HCT116 (cell line): ENCODE measurements at regions not wholly inside any gene's neighbourhood (a gene's known extent, or its start where the extent isn't known, plus 50 kb on each side); places are given as distances from the start of the nearest gene placed in this dataset.

ENCODE experiments used
- ATAC-seq: fragments of 200-7000 bp; cut with Tn5 transposase; 2 replicates; pipeline ENCODE4 v1.9.1; 2020; ENCODE audit warnings: mild to moderate bottlenecking, moderate library complexity
- BruUV-seq: library from RNA; stranded (reverse); fragments of 400-500 nt; replicated peaks from 2 replicates; lab custom pipeline; 2021; lab: Mats Ljungman, UMichigan
- CTCF ChIA-PET: fragments of 300-600 bp; sonication (Branson Sonifier 250); formaldehyde crosslinking; loops from one replicate; lab custom pipeline; 2021; ENCODE audit warnings: antibody characterized with exemption; lab: Charles Lee
- POLR2A ChIA-PET: fragments of 300-600, 350-600 bp; sonication (Branson Sonifier 250); formaldehyde crosslinking; loops from one replicate; lab custom pipeline; 2021; ENCODE audit warnings: antibody characterized with exemption; lab: Charles Lee
- RAD21 ChIA-PET, 2 experiments: fragments of 300-600 bp; sonication (Branson Sonifier 250); formaldehyde crosslinking; loops; one replicate each; lab custom pipeline; 2023; ENCODE audit warnings: low total read pairs in 2 of 2; ENCODE audit not compliant: uncharacterized antibody in 2 of 2, unreplicated experiment in 2 of 2, low non-redundant PET in 1 of 2; lab: Charles Lee
- DNase-seq: peaks from one replicate; pipeline ENCODE4 v3.0.0-alpha.2; 2010; ENCODE audit warnings: low read depth, low spot score
- H2AFZ ChIP-seq: fragments of 200-600 bp; shearing (Covaris generic), sonication (generic); 2 replicates; pipeline ENCODE4 v1.6.1; 2017; ENCODE audit warnings: low read depth, mixed run types, mixed read lengths, antibody characterized with exemption, low read length; ENCODE audit not compliant: poor library complexity, severe bottlenecking
- H3K27ac ChIP-seq: 2 replicates; pipeline ENCODE4 v1.5.1; 2012; ENCODE audit warnings: low read depth, low read length
- H3K27me3 ChIP-seq: fragments of 200-600 bp; sonication (generic); 2 replicates; pipeline ENCODE4 v1.6.1; 2016; ENCODE audit warnings: mixed run types, low read length, mixed read lengths; ENCODE audit not compliant: insufficient read depth
- H3K36me3 ChIP-seq, 2 experiments: fragments of 200-500 bp in 1 of 2; fragments of 200-600 bp in 1 of 2; sonication (Bioruptor generic) in 1 of 2; sonication (generic) in 1 of 2; 2 replicates each; pipeline versions ENCODE4 v1.5.1 to v1.6.1; 2014 to 2016; ENCODE audit warnings: low read length in 2 of 2, inconsistent platforms in 1 of 2, mixed read lengths in 1 of 2, mixed run types in 1 of 2; ENCODE audit not compliant: insufficient read depth in 2 of 2, control insufficient read depth in 1 of 2
- H3K4me1 ChIP-seq, 2 experiments: fragments of 200-600 bp in 1 of 2; sonication (generic) in 1 of 2; 2 replicates each; pipeline versions ENCODE4 v1.5.1 to v1.6.1; 2012 to 2017; ENCODE audit warnings: low read length in 2 of 2, inconsistent platforms in 1 of 2, mild to moderate bottlenecking in 1 of 2, mixed read lengths in 1 of 2, mixed run types in 1 of 2, moderate library complexity in 1 of 2; ENCODE audit not compliant: insufficient read depth in 2 of 2, control insufficient read depth in 1 of 2
- H3K4me2 ChIP-seq: fragments of 200-600 bp; sonication (generic); 2 replicates; pipeline ENCODE4 v1.6.1; 2017; ENCODE audit warnings: mixed run types, low read length, mixed read lengths
- H3K4me3 ChIP-seq, 2 experiments: fragments of 200-600 bp in 1 of 2; sonication (generic) in 1 of 2; replicated peaks in 1 of 2; 2 replicates each; pipeline ENCODE4 v1.5.1; 2011 to 2016; ENCODE audit warnings: low read length in 2 of 2, control low read depth in 1 of 2, low read depth in 1 of 2, mild to moderate bottlenecking in 1 of 2, mixed read lengths in 1 of 2, mixed run types in 1 of 2
- H3K79me2 ChIP-seq: fragments of 200-600 bp; sonication (generic); 2 replicates; pipeline ENCODE4 v1.6.1; 2017; ENCODE audit warnings: mild to moderate bottlenecking, mixed run types, low read length, moderate library complexity, mixed read lengths; ENCODE audit not compliant: insufficient read depth
- H3K9ac ChIP-seq: fragments of 200-600 bp; sonication (generic); 2 replicates; pipeline ENCODE4 v1.6.1; 2016; ENCODE audit warnings: low read length, mixed read lengths
- H3K9me2 ChIP-seq: fragments of 200-600 bp; sonication (generic), shearing (Covaris generic); 2 replicates; pipeline ENCODE4 v1.6.1; 2017; ENCODE audit warnings: mixed run types, mild to moderate bottlenecking, moderate library complexity; ENCODE audit not compliant: insufficient read depth
- H3K9me3 ChIP-seq, 2 experiments: fragments of 200-500 bp in 1 of 2; fragments of 200-600 bp in 1 of 2; sonication (Bioruptor generic) in 1 of 2; sonication (generic) in 1 of 2; 2 replicates each; pipeline ENCODE4 v1.6.1; 2014 to 2017; ENCODE audit warnings: low read length in 2 of 2, mixed read lengths in 2 of 2, inconsistent platforms in 1 of 2, low read depth in 1 of 2, mild to moderate bottlenecking in 1 of 2, mixed run types in 1 of 2, moderate library complexity in 1 of 2; ENCODE audit not compliant: control insufficient read depth in 1 of 2, insufficient read depth in 1 of 2
- H4K20me1 ChIP-seq: fragments of 200-600 bp; sonication (generic), shearing (Covaris generic); 2 replicates; pipeline ENCODE4 v1.6.1; 2017; ENCODE audit warnings: mixed run types, mild to moderate bottlenecking, moderate library complexity; ENCODE audit not compliant: insufficient read depth
- ELF1 ChIP-seq: IDR thresholded peaks from 2 replicates; pipeline ENCODE4 v1.6.1; 2012; ENCODE audit warnings: low read depth, borderline replicate concordance
- JUND ChIP-seq: IDR thresholded peaks from 2 replicates; pipeline ENCODE4 v1.6.1; 2012
- SP1 ChIP-seq: IDR thresholded peaks from 2 replicates; pipeline ENCODE4 v1.6.1; 2012; ENCODE audit warnings: low read depth
- TCF7L2 ChIP-seq: IDR thresholded peaks from 2 replicates; pipeline ENCODE4 v1.7.0; 2011; ENCODE audit warnings: borderline replicate concordance, inconsistent platforms; ENCODE audit not compliant: insufficient read depth, insufficient read length; ENCODE audit errors: extremely low read depth
- YY1 ChIP-seq: IDR thresholded peaks from 2 replicates; pipeline ENCODE4 v1.6.1; 2011; ENCODE audit warnings: low read length, low read depth, moderate library complexity, mild to moderate bottlenecking; ENCODE audit not compliant: insufficient replicate concordance; ENCODE audit errors: extremely low read depth
- ZNF274 ChIP-seq: fragments of 200-500 bp; sonication (Bioruptor generic); IDR thresholded peaks from 2 replicates; pipeline ENCODE4 v1.6.1; 2014; ENCODE audit warnings: mild to moderate bottlenecking, low read depth, low read length, inconsistent platforms
- intact Hi-C: fragments of 100-400 bp; cut with micrococcal nuclease; formaldehyde crosslinking; loops from 2 replicates; pipeline ENCODE4 v1.10.0; 2022
- TF ChIP-seq, protein P1 (sequence below): IDR thresholded peaks from 2 replicates; pipeline ENCODE4 v1.6.1; 2012; ENCODE audit warnings: low read depth
- TF ChIP-seq, protein P2 (sequence below): IDR thresholded peaks from 2 replicates; pipeline ENCODE4 v1.6.1; 2012
- TF ChIP-seq, protein P3 (sequence below): IDR thresholded peaks from 2 replicates; pipeline ENCODE4 v1.6.1; 2012

DNA sequence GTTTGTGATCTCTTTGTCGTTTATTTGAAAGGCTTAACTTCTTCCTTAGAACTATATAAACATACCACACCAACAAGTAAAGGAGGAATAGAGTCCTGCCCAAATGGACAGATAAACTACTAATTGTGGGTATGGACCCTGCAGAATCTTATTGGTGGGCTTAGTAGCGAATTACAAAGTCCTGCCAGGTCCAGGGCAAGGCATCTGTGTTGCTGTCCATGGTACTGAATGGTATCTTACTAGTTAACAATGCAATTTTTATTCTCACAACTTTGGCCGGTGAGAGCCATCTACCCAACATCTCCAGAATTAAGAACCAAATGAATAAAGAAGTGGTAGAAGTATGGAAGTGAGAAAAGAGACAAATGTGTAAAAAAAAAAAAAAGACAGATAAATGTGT, 1782.4 kb upstream of the WWC1 start:
- ChIA-PET CTCF (no interaction called here), POLR2A (no interaction called here), RAD21 (no interaction called here)
- Histone ChIP-seq H3K9me2 (no peaks in the 10 kb centered on the region), H4K20me1 (no peaks in the 10 kb centered on the region), H3K27ac (no peak overlapping the region), H3K79me2 (no peaks in the 10 kb centered on the region), H3K9me3 (peaks cover 0 to 16% of the 10 kb centered on the region in 2 experiments; a peak in 2 of 4 replicates), H3K27me3 (no peaks in the 10 kb centered on the region), H3K36me3 (no peaks in the 10 kb centered on the region), H3K4me1 (no peaks in the 10 kb centered on the region), H3K4me2 (no peak overlapping the region), H2AFZ (no peak overlapping the region), H3K9ac (no peak overlapping the region), H3K4me3 (no peak overlapping the region)
- intact Hi-C loops, result no loop called here
- no peak for DNase-seq
- TF ChIP-seq ZNF274 (no peak), ELF1 (no peak), SP1 (no peak), YY1 (no peak), JUND (no peak), TCF7L2 (no peak)
- TF ChIP-seq, protein P1, sequence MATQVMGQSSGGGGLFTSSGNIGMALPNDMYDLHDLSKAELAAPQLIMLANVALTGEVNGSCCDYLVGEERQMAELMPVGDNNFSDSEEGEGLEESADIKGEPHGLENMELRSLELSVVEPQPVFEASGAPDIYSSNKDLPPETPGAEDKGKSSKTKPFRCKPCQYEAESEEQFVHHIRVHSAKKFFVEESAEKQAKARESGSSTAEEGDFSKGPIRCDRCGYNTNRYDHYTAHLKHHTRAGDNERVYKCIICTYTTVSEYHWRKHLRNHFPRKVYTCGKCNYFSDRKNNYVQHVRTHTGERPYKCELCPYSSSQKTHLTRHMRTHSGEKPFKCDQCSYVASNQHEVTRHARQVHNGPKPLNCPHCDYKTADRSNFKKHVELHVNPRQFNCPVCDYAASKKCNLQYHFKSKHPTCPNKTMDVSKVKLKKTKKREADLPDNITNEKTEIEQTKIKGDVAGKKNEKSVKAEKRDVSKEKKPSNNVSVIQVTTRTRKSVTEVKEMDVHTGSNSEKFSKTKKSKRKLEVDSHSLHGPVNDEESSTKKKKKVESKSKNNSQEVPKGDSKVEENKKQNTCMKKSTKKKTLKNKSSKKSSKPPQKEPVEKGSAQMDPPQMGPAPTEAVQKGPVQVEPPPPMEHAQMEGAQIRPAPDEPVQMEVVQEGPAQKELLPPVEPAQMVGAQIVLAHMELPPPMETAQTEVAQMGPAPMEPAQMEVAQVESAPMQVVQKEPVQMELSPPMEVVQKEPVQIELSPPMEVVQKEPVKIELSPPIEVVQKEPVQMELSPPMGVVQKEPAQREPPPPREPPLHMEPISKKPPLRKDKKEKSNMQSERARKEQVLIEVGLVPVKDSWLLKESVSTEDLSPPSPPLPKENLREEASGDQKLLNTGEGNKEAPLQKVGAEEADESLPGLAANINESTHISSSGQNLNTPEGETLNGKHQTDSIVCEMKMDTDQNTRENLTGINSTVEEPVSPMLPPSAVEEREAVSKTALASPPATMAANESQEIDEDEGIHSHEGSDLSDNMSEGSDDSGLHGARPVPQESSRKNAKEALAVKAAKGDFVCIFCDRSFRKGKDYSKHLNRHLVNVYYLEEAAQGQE, result peak; percentile 50
- TF ChIP-seq, protein P2, sequence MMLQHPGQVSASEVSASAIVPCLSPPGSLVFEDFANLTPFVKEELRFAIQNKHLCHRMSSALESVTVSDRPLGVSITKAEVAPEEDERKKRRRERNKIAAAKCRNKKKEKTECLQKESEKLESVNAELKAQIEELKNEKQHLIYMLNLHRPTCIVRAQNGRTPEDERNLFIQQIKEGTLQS, result no peak
- TF ChIP-seq, protein P3, sequence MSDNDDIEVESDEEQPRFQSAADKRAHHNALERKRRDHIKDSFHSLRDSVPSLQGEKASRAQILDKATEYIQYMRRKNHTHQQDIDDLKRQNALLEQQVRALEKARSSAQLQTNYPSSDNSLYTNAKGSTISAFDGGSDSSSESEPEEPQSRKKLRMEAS, result no peak
- no TSS peak for BruUV-seq
- no peak for ATAC-seq
